ENCODE measurements at regions not wholly inside any gene's neighbourhood (a gene's known extent, or its start where the extent isn't known, plus 50 kb on each side); places are given as distances from the start of the nearest gene placed in this dataset.

GRCh38 chr3:144053121-144053520 is 81.5 kb downstream of the DIPK2A start:
- ChIA-PET CTCF (no interaction called here), POLR2A (no interaction called here)
- Mint-ChIP-seq H3K9me3 (no peaks in the 10 kb centered on the region), H3K27me3 (peaks cover 3% of the 10 kb centered on the region), H3K4me3 (no peak overlapping the region), H3K4me1 (ENCODE audit: low read depth) (no peaks in the 10 kb centered on the region), H3K27ac (no peak overlapping the region), H3K36me3 (ENCODE audit: low read depth) (no peaks in the 10 kb centered on the region)
- no peak for DNase-seq
- Histone ChIP-seq H3K27me3 (ENCODE audit: control insufficient read depth in 1 of 2, insufficient read depth in 2 of 2, low read length in 2 of 2) (no peaks in the 10 kb centered on the region), H3K4me1 (ENCODE audit: insufficient read depth, low read length) (no peaks in the 10 kb centered on the region), H3K9me3 (ENCODE audit: control insufficient read depth in 1 of 2, insufficient read depth in 1 of 2, low read length in 2 of 2) (no peaks in the 10 kb centered on the region), H3K27ac (ENCODE audit: low read depth in 1 of 2, low read length in 2 of 2) (no peak overlapping the region), H3K4me3 (ENCODE audit: low read length) (no peak overlapping the region), H3K36me3 (ENCODE audit: insufficient read depth, low read length) (no peaks in the 10 kb centered on the region)
- intact Hi-C loops (cut with DNase I, micrococcal nuclease), result no loop called here
- no peak for ATAC-seq (ENCODE audit: poor library complexity)
- no peak for TF ChIP-seq CTCF (IDR thresholded peaks at IDR 0.05)

GRCh38 chr3:144054766-144055165 is 83.1 kb downstream of the DIPK2A start:
- Mint-ChIP-seq H3K27ac (no peak overlapping the region), H3K4me3 (no peak overlapping the region), H3K4me1 (ENCODE audit: low read depth) (no peaks in the 10 kb centered on the region), H3K27me3 (no peaks in the 10 kb centered on the region), H3K36me3 (ENCODE audit: low read depth) (no peaks in the 10 kb centered on the region), H3K9me3 (no peaks in the 10 kb centered on the region)
- POLR2A ChIA-PET, result no interaction called here
- Histone ChIP-seq H3K36me3 (ENCODE audit: insufficient read depth, low read length) (no peaks in the 10 kb centered on the region), H3K4me3 (ENCODE audit: low read length) (no peak overlapping the region), H3K27ac (ENCODE audit: low read depth in 1 of 2, low read length in 2 of 2) (no peak overlapping the region), H3K4me1 (ENCODE audit: insufficient read depth, low read length) (no peaks in the 10 kb centered on the region), H3K27me3 (ENCODE audit: control insufficient read depth in 1 of 2, insufficient read depth in 2 of 2, low read length in 2 of 2) (no peaks in the 10 kb centered on the region), H3K9me3 (ENCODE audit: control insufficient read depth in 1 of 2, insufficient read depth in 1 of 2, low read length in 2 of 2) (no peaks in the 10 kb centered on the region)
- intact Hi-C loops (cut with DNase I, micrococcal nuclease), result no loop called here
- no peak for TF ChIP-seq CTCF (IDR thresholded peaks at IDR 0.05)
- DNase-seq (no peak), ATAC-seq (ENCODE audit: poor library complexity) (no peak)
- CTCF ChIA-PET, result interaction anchor here (1.0 kb wide), 1 partner anchor 79 kb away, joined by 3 read pairs; no protein-coding TSS in a partner anchor

GRCh38 chr3:144055604-144056003 is 84.0 kb downstream of the DIPK2A start:
- ChIA-PET POLR2A (no interaction called here), CTCF (interaction anchor here (1.0 kb wide), 1 partner anchor 80 kb away, joined by 3 read pairs; no protein-coding TSS in a partner anchor)
- Mint-ChIP-seq H3K4me1 (ENCODE audit: low read depth) (no peaks in the 10 kb centered on the region), H3K36me3 (ENCODE audit: low read depth) (no peaks in the 10 kb centered on the region), H3K4me3 (no peak overlapping the region), H3K27ac (no peak overlapping the region), H3K27me3 (no peaks in the 10 kb centered on the region), H3K9me3 (no peaks in the 10 kb centered on the region)
- no peaks in the 10 kb centered on the region for H3K9me3 ChIP-seq (ENCODE audit: control insufficient read depth in 1 of 2, insufficient read depth in 1 of 2, low read length in 2 of 2)
- no peak overlapping the region for H3K27ac ChIP-seq (ENCODE audit: low read depth in 1 of 2, low read length in 2 of 2)
- ATAC-seq (ENCODE audit: poor library complexity), result no peak
- no peaks in the 10 kb centered on the region for H3K4me1 ChIP-seq (ENCODE audit: insufficient read depth, low read length)
- no peak for TF ChIP-seq CTCF (IDR thresholded peaks at IDR 0.05)
- no peak for DNase-seq
- no peaks in the 10 kb centered on the region for H3K36me3 ChIP-seq (ENCODE audit: insufficient read depth, low read length)
- intact Hi-C loops (cut with DNase I, micrococcal nuclease), result no loop called here
- H3K4me3 ChIP-seq (ENCODE audit: low read length), result no peak overlapping the region
- H3K27me3 ChIP-seq (ENCODE audit: control insufficient read depth in 1 of 2, insufficient read depth in 2 of 2, low read length in 2 of 2), result no peaks in the 10 kb centered on the region
